ENCODE measurements at regions not wholly inside any gene's neighbourhood (a gene's known extent, or its start where the extent isn't known, plus 50 kb on each side); places are given as distances from the start of the nearest gene placed in this dataset.

GRCh38 chr2:45273412-45274249, 264.4 kb upstream of the SIX2 start:
- no peak for DNase-seq

DNA sequence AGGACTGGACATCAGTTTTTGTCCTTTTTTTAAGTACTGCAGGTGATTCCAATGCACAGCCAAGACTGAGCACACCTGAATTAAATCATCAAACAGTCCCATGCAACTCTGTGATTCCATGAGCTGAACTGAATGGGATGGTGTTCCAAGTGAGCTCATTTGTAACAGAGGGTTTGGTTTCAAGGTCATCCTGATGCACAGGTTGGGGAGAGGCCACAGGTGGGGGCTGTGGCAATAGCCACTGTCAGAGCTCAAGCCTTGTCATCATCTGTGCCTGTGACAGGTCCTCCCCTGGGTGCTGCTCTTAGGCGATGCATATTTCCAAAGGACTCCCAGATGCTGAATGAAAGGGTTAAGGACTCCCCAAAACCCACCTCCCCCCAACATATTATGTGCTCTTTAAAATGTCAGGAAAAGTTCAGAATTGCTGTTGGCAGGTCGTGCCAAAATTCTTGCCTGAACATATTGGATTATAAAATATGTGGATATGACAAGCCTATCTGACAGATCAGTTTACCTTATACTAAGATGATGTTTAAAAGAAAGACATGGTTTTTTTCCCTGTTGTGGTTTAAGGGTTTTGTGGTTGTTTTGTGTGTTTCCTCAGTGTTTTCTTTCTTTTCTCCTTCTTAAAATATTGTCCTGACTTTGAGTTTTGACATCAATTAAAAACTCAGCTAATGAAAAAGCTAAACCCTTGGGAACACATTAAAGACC, 263.5 kb upstream of the SIX2 start:
- no peak for DNase-seq

DNA sequence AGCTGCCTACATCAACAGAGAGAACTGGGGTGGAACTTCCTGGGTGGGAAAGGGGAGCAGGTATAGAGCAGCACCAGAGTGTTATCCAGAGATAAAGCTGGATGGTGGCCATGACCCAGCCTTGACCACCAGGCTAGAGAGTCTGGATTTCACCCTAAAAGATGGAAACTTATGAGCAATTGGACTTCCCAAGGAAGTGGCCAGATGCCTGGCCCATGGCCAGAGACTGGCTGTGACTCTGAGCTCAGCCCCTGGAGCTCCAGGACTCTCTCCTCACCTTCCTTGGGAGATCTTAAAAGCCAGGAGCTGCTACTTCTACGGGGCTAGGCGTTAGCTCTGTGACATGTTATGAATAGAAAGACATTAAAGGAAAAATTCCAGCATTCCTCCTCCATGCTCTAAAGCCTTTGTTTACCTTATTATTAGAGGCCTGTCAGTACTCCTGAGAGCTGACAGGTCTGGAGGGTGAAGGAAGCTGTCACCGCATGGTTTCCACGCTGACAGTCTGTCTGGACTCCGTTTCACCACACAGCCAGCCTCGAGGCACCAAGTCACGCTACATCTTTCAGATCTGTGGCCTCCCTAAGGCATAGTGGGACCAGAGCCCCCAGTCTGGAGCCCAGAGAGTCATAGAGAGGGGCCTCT, 260.0 kb upstream of the SIX2 start:
- no peak for DNase-seq

- no peak for DNase-seq
Observed at GRCh38 chr2:45268631-45269030, 259.4 kb upstream of the SIX2 start.

DNA sequence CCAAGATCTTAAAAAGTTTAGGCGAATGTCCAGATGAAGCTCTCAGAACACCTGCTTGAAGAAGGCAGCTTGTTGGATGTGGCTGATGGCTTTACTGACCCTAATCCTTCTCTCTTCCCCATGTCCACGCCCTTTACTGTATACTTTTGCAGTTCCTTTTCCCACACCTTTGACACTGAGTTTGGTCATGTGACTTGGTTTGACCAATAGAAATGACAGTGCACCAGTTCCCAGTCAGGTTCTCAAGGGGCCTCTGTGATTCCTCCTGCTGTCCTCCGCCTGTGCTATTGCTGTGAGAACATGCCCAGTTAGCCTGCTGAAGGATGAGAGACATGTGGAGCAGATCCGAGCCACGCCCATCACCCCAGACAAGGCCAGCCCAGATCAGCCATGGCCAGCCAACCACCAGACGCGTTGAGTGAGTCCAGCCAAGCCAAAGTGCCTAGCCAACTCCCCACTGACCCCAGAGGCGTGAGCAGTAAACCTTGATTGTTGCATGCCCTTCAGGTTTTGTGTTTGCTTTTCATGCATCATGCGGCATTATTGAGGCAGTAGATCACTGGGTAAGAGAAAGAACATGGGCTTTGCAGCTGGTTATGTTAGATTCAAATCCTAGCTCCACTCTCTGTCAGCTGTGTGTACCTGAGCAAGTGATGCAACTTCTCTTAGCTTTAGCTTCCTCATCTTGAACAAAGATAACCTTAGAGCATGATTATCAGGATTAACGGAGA, 258.0 kb upstream of the SIX2 start:
- DNase-seq, result no peak

- no peak for DNase-seq
Observed at GRCh38 chr2:45265336-45265735, 256.1 kb upstream of the SIX2 start.

GRCh38 chr2:45264227-45265225, 255.3 kb upstream of the SIX2 start:
- DNase-seq, result peak; percentile 16

- no peak for DNase-seq
Observed at GRCh38 chr2:45263147-45263546, 253.9 kb upstream of the SIX2 start.

DNA sequence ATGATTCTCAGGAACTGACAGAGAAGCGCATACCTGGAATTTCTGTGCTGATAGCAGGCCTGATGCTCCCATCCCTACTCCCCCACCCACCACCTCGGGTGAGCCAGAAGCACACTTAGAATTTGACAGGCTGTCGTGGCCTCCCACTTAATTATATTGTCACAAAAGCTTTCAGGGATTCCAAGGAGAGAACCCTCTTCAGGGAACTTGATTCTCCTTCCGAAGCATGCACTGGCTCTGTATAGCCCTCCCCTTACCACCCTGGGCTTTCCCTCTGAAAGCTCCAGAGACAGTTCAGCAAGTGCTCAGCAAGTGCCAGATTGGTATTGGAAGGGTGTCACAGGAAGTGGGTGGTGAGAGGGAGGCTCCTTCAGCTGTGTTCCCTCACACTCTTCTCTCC, 252.5 kb upstream of the SIX2 start:
- no peak for DNase-seq

GRCh38 chr2:45260946-45261345, 251.7 kb upstream of the SIX2 start:
- no peak for DNase-seq

DNA sequence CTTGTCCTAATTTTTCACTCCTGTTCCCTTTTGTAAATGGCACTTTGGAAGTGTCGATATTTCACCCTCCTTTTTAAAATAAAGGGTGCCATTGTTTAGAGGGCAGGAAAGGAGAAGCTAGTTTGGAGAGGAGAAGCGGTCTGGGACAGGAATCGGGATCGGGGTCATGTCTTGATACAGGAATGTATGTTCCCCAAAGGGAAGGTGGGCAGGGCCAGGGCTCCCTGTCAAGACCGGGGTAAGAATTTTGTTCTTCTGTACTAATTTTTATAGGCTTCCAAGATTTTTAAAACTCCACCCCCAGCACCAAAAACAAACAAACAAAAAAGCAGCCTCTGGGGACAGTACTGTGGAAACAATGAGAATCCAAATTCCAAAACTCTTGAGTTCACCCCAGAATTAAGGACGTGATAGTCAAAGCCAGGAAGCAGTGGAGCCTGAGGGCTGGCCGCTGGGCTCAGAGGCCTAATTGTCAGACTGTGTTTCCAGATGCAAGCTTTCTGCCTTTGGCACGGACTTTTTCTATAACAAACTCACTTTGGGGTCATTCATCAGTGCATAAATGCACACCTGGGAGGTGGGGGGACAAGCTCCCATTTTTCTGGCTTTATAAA, 250.4 kb upstream of the SIX2 start:
- DNase-seq, result no peak

- DNase-seq, result no peak
Observed at GRCh38 chr2:45259138-45259537, 249.9 kb upstream of the SIX2 start.

DNA sequence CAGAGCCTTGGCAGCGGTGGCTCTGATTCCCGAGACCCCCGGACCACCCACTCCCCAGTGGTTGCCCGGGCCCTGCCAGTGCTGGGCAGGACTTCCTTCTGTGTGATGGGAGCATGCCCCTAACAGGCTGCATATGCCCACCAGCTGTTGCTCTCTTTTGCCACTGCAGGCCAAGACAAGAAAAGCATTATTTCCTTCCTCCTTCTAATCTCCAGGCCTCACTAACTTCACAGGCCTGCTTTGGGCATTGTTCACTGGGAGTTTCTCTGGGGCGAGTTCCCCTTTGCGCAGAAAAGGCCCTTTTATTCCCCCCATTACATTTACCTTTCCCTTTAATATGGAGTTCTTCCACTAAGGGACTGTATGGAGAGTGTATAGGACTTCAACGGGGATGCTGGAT, 249.1 kb upstream of the SIX2 start:
- no peak for DNase-seq

DNA sequence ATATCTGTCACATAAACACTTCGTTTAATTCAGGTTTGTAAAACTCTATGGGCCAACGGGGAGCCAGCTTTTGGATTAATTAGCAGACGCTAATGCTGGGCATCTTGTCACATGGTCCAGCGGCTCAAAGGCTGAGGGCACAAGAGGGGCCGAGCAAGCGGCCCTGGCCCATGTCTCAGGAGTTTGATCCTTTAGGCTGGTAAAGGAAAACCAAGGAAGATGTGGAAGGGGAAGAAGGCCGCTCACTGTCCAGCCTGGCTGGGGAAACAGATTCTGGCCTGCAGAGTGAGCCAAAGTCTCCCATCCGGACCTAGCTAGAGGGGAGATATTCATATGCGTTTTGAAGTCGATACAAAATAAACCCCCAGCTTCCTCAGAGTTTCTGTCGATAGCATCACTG, 248.6 kb upstream of the SIX2 start:
- no peak for DNase-seq

DNA sequence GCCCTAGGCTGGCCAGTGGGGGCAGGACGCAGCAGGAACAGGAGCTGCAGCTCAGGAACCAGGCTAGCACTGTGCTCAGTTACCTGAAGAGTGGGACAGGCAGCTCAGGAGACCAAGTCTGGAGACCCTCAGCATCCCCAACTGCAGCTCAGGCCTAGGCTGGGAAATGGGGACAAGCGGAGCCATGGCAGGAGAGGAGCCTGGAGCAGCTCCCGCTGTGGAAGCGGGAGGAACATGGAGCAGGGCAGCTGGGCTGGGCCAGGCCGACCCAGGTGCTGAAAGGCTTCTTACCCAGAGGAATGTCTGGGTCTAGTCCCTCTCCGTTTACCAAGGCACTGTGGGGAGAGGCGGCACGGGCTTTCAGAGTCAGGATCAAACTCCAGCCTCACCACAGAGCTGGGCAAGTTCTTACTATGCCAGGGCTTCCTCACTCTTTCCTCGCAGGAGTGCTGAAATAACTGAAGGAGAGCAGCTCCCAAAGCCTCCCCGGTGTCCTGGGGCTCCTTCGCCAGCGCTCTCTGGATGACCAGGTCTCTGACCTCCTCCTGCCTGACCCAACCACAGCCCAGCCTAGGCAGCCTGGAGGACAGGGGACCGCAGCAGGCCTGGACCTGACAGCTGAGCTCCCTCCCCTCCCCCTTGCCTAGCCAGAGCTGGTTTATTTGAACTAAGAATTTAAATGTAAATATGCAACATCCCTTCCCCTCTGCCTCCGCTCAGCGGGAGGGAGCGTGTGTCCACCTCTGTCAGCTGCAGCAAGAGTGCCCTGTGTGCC, 247.8 kb upstream of the SIX2 start:
- DNase-seq, result no peak

GRCh38 chr2:45256173-45256866, 247.1 kb upstream of the SIX2 start:
- no peak for DNase-seq

DNA sequence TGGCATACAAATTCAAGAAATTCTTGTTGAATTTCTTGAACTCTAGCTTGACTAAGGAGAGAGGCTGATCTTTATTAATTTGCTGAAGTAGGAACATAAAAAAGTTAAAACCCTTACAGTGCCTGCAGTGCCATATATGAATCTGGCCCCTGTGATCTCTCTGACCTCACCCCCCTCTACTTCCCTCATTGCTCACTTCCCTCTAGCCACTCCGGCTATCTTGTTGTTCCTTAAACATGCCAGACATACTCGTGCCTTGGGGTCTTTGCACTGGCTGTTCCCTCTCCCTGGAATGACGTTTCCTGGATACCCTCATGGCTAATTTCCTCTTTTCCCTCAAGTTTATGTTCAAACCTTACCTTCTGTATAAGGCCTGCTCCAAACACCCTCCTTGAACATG, 246.3 kb upstream of the SIX2 start:
- DNase-seq, result no peak

GRCh38 chr2:45254025-45254424, 244.8 kb upstream of the SIX2 start:
- DNase-seq, result no peak

DNA sequence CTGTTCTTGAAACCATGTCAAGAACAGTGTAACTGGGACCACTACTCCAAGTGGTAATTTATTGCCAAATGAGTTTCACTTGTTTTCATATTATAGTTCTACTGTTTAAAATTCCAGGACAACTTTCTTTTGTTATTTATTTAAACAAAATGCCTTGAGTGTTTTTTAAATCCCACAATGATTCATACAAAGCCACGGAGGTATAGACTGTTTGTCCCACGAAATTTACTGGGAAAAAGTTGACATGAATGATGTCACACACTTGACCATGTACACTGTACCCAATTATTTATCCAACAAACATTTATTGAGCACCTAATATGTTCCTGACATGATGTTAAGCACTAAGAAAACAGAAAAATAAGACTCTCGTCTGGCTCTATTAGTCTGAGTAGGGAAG, 243.9 kb upstream of the SIX2 start:
- DNase-seq, result no peak

DNA sequence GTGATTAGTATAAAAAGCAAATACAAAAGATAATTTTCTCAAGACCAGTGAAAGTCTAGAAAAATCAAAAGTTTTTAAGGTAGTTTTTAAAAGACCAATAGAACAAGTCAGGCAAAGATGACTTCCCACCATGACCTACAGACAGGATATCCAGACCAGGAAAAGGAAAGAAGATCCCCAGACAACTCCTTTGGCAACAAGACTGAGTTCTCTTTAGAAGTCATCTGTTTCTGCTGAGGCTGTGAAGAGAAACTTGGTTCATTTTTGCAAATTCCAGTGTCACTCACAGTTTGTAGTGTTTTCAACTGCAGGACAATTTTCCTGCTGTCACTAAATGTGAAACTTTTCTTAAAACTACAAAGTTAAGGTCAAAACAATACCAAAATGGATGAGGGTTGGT, 240.9 kb upstream of the SIX2 start:
- DNase-seq, result no peak

Measured in stimulated activated CD4-positive, alpha-beta T cell treated with anti-CD3 and anti-CD28 coated beads, Interleukin-15, amount 100 ng/mL, for 24 hours (primary cell).